OCI-LY7 (cell line): ENCODE measurements at regions not wholly inside any gene's neighbourhood (a gene's known extent, or its start where the extent isn't known, plus 50 kb on each side); places are given as distances from the start of the nearest gene placed in this dataset.
"Not testable (repeated sequence)": the region's sequence is repeated elsewhere in the genome, so short reads cannot be mapped to it uniquely, and the experiment has no call there.

Experiments used
- BruUV-seq: library from RNA; stranded (reverse); fragments of 400-500 nt; replicated peaks from 2 replicates; lab custom pipeline; 2021; lab: Mats Ljungman, UMichigan
- CTCF ChIA-PET: fragments of 300-600 bp; sonication (Branson Sonifier 250); formaldehyde crosslinking; loops from one replicate; lab custom pipeline; 2022; ENCODE audit warnings: antibody characterized with exemption; ENCODE audit not compliant: unreplicated experiment; lab: Charles Lee
- POLR2A ChIA-PET: fragments of 300-600 bp; sonication (Branson Sonifier 250); formaldehyde crosslinking; loops from one replicate; lab custom pipeline; 2022; ENCODE audit warnings: antibody characterized with exemption; lab: Charles Lee
- DNase-seq: peaks from one replicate; pipeline ENCODE4 v3.0.0-alpha.2; 2015; ENCODE audit warnings: low spot score
- H2AFZ ChIP-seq: fragments of 200-600 bp; sonication (generic), shearing (Covaris generic); 2 replicates; pipeline ENCODE4 v1.6.1; 2014; ENCODE audit warnings: mild to moderate bottlenecking, antibody characterized with exemption, low read length, moderate library complexity
- H3K27ac ChIP-seq: fragments of 200-600 bp; sonication (generic); 2 replicates; pipeline ENCODE4 v1.5.1; 2014; ENCODE audit warnings: mixed run types, low read depth, mild to moderate bottlenecking, moderate library complexity, low read length, inconsistent platforms; ENCODE audit not compliant: poor library complexity, severe bottlenecking
- H3K36me3 ChIP-seq: fragments of 200-600 bp; sonication (generic); 2 replicates; pipeline ENCODE4 v1.6.1; 2014; ENCODE audit warnings: mild to moderate bottlenecking, antibody characterized with exemption, low read length, moderate library complexity, mixed read lengths; ENCODE audit not compliant: insufficient read depth
- H3K4me1 ChIP-seq: fragments of 200-600 bp; sonication (generic); 2 replicates; pipeline ENCODE4 v1.5.1; 2014; ENCODE audit warnings: mild to moderate bottlenecking, low read length; ENCODE audit not compliant: insufficient read depth, poor library complexity, severe bottlenecking
- H3K4me2 ChIP-seq: fragments of 200-600 bp; sonication (generic); 2 replicates; pipeline ENCODE4 v1.6.1; 2014; ENCODE audit warnings: mild to moderate bottlenecking, low read length
- H3K4me3 ChIP-seq: fragments of 200-600 bp; sonication (generic); 2 replicates; pipeline ENCODE4 v1.5.1; 2014; ENCODE audit warnings: mild to moderate bottlenecking, low read depth, low read length; ENCODE audit not compliant: poor library complexity, severe bottlenecking
- H3K79me2 ChIP-seq: fragments of 200-600 bp; sonication (generic); 2 replicates; pipeline ENCODE4 v1.6.1; 2016; ENCODE audit warnings: low read depth, mild to moderate bottlenecking, low read length, moderate library complexity, mixed read lengths; ENCODE audit not compliant: insufficient read depth
- H3K9me2 ChIP-seq: fragments of 200-600 bp; sonication (generic); 2 replicates; pipeline ENCODE4 v1.6.1; 2016; ENCODE audit warnings: mild to moderate bottlenecking, low read length, mixed read lengths; ENCODE audit not compliant: insufficient read depth
- H3K9me3 ChIP-seq: fragments of 200-600 bp; sonication (generic); 2 replicates; pipeline ENCODE4 v1.6.1; 2014; ENCODE audit warnings: mild to moderate bottlenecking, mixed run types, low read length, mixed read lengths
- H4K20me1 ChIP-seq: fragments of 200-600 bp; sonication (generic); 2 replicates; pipeline ENCODE4 v1.6.1; 2014; ENCODE audit warnings: mild to moderate bottlenecking, antibody characterized with exemption, low read length, moderate library complexity, mixed read lengths; ENCODE audit not compliant: insufficient read depth
- intact Hi-C: fragments of 100-400 bp; cut with micrococcal nuclease; formaldehyde crosslinking; loops from one replicate; pipeline ENCODE4 v1.10.0; 2022; ENCODE audit not compliant: unreplicated experiment

DNA sequence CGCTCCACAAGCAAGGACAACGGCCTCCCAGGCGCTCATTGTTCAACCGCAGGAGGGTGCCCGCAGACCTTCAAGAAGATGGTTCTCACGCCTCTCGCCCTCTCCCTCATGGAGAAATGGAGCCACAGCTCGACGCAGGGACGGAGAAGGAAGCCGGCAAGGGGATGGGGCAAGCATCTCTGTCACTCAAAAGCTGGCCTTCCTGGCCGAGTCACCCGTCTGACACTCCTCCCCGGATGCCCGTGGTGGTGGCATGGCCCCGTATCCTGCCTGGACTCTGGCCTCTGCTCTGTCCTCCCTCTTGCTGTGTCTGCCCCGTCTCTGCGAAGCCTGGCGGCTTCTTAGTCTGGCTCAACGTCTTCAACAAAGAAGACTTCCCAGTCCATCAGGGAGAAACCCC is 1405.7 kb upstream of the PCDH10 start:
- POLR2A ChIA-PET, BruUV-seq, CTCF ChIA-PET: not testable (repeated sequence)

DNA sequence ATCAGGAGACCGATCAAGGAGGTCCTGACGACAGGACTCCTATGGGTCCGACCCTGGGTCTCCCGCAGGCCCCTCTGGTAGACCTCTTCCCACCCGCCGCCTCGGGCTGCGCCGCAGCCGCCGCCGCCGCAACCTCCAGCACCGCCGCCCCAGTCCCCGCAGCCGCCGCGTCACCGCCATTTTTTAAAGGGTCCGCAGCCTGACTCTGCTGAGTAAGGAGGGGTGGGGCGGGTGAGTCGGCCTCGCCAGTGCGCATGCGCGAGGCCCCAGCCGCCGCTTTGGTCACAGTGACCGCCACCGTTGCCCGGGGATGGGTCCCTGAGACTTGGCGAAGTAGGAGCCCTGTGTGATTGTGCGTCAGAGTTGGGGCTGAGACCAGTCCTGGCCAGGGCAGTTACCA is 1401.9 kb upstream of the PCDH10 start:
- H3K4me2 ChIP-seq, H3K4me1 ChIP-seq, CTCF ChIA-PET, H3K36me3 ChIP-seq, POLR2A ChIA-PET, H3K27ac ChIP-seq, H3K79me2 ChIP-seq, H4K20me1 ChIP-seq, H2AFZ ChIP-seq, DNase-seq, H3K9me2 ChIP-seq, intact Hi-C loops, H3K4me3 ChIP-seq, BruUV-seq, H3K9me3 ChIP-seq: not testable (repeated sequence)

More for the DNA sequence above, 1405.7 kb upstream of the PCDH10 start:
- H2AFZ ChIP-seq, H4K20me1 ChIP-seq, H3K9me3 ChIP-seq, H3K36me3 ChIP-seq, H3K79me2 ChIP-seq, H3K9me2 ChIP-seq, H3K4me2 ChIP-seq, H3K27ac ChIP-seq, DNase-seq, H3K4me1 ChIP-seq, intact Hi-C loops, H3K4me3 ChIP-seq: not testable (repeated sequence)

DNA sequence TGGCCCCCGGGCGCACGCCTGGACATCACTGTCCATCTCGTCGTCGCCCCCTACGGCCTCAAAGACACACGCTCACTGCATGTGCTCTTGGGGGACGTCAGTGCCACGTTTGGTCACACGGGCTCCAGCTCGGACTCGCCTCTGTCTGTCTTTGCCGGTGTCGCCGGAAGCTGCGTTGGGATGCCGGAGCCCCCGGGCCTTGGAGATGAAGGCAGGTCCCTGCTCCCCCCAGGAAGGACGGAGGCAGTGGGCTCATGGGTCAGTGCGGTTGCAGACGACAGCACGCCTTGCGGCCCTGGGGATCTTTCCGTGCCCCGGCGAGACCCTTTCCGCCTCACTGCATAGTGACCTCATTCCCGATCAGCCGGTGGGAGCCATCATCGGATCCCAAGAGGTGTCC is 1399.9 kb upstream of the PCDH10 start:
- CTCF ChIA-PET, intact Hi-C loops: not testable (repeated sequence)

DNA sequence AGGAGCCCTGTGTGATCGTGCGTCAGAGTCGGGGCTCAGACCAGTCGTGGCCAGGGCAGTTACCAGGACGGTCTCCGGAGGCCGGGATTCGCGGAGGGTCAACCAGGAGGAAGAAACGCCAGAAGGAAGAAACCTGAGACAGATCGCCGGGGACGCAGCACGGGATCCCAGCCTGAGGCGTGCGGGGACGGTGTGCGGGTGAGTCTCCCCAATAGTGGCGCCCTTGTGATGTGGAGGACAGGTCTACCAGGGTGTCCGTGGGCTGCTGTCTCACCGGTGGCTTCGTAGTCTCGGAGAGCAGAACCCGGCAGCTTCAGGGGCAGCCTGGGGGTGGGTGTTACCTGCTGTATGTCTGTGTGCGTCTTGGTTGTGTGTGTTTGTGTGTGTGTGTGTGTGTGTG is 1399.1 kb upstream of the PCDH10 start:
- CTCF ChIA-PET, H2AFZ ChIP-seq, H3K4me2 ChIP-seq, H3K9me2 ChIP-seq, POLR2A ChIA-PET, BruUV-seq, DNase-seq, intact Hi-C loops, H4K20me1 ChIP-seq, H3K27ac ChIP-seq, H3K36me3 ChIP-seq, H3K79me2 ChIP-seq, H3K9me3 ChIP-seq, H3K4me3 ChIP-seq, H3K4me1 ChIP-seq: not testable (repeated sequence)

More for the DNA sequence above, 1399.9 kb upstream of the PCDH10 start:
- H4K20me1 ChIP-seq, POLR2A ChIA-PET, H3K4me3 ChIP-seq, H3K4me1 ChIP-seq, H3K9me3 ChIP-seq, H3K79me2 ChIP-seq, BruUV-seq, H3K9me2 ChIP-seq, H3K36me3 ChIP-seq, H3K4me2 ChIP-seq, DNase-seq, H3K27ac ChIP-seq, H2AFZ ChIP-seq: not testable (repeated sequence)

DNA sequence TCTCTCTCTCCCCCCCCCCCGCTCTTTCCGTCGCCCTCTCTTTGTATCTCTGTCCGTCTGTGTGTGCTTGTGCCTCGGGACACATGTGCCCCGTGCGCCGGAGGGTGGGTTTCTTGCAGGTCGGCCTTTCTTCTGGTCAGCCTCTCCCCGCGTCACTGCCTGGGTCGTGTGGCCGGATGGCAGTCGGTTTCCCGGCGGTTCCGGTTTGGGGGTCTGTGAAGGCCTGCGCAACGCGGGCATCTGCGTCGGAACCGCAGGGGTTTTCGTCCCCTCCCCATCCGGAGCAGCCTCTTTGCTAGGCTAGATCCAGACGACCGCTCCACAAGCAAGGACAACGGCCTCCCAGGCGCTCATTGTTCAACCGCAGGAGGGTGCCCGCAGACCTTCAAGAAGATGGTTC is 1398.6 kb upstream of the PCDH10 start:
- DNase-seq, CTCF ChIA-PET, H3K9me2 ChIP-seq, H3K9me3 ChIP-seq, BruUV-seq, intact Hi-C loops, H3K4me1 ChIP-seq, POLR2A ChIA-PET, H3K79me2 ChIP-seq, H3K36me3 ChIP-seq, H3K27ac ChIP-seq, H2AFZ ChIP-seq, H4K20me1 ChIP-seq, H3K4me3 ChIP-seq, H3K4me2 ChIP-seq: not testable (repeated sequence)

DNA sequence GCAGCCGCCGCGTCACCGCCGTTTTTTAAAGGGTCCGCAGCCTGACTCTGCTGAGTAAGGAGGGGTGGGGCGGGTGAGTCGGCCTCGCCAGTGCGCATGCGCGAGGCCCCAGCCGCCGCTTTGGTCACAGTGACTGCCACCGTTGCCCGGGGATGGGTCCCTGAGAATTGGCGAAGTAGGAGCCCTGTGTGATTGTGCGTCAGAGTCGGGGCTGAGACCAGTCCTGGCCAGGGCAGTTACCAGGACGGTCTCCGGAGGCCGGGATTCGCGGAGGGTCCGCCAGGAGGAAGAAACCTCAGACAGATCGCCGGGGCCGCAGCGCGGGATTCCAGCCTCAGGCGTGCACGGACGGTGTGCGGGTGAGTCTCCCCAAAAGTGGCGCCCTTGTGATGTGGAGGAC is 1386.9 kb upstream of the PCDH10 start:
- H3K9me3 ChIP-seq, BruUV-seq, H4K20me1 ChIP-seq, H3K4me2 ChIP-seq, H3K36me3 ChIP-seq, H2AFZ ChIP-seq, H3K79me2 ChIP-seq, H3K4me3 ChIP-seq, CTCF ChIA-PET, H3K27ac ChIP-seq, DNase-seq, intact Hi-C loops, H3K4me1 ChIP-seq, POLR2A ChIA-PET, H3K9me2 ChIP-seq: not testable (repeated sequence)
